GM23338 (cell line): ENCODE measurements at regions not wholly inside any gene's neighbourhood (a gene's known extent, or its start where the extent isn't known, plus 50 kb on each side); places are given as distances from the start of the nearest gene placed in this dataset.

ENCODE experiments used
- ATAC-seq: fragments of 200-7000 bp; cut with Tn5 transposase; 3 replicates; pipeline ENCODE4 v1.9.1; 2020
- DNase-seq: peaks from one replicate; pipeline ENCODE4 v3.0.0-alpha.2; 2015; ENCODE audit warnings: low spot score
- H2AFZ ChIP-seq: fragments of 200-600 bp; sonication (generic); 2 replicates; pipeline ENCODE4 v1.8.0; 2016; ENCODE audit warnings: antibody characterized with exemption, mild to moderate bottlenecking, moderate library complexity
- H3F3A ChIP-seq: fragments of 200-600 bp; sonication (generic); replicated peaks from 2 replicates; pipeline ENCODE4 v1.8.0; 2017; ENCODE audit warnings: antibody characterized with exemption, mixed run types, low read depth
- H3K27ac ChIP-seq: fragments of 200-600 bp; sonication (generic); 2 replicates; pipeline ENCODE4 v1.6.1; 2016; ENCODE audit warnings: low read depth
- H3K27me3 ChIP-seq: fragments of 200-600 bp; sonication (generic); 2 replicates; pipeline ENCODE4 v1.8.0; 2016; ENCODE audit warnings: mild to moderate bottlenecking, mixed run types, moderate library complexity; ENCODE audit not compliant: insufficient read depth
- H3K36me3 ChIP-seq: fragments of 200-600 bp; sonication (generic); 2 replicates; pipeline ENCODE4 v1.8.0; 2016; ENCODE audit warnings: mild to moderate bottlenecking; ENCODE audit not compliant: insufficient read depth
- H3K4me1 ChIP-seq: fragments of 200-600 bp; sonication (generic); 2 replicates; pipeline ENCODE4 v1.8.0; 2016; ENCODE audit warnings: mild to moderate bottlenecking, moderate library complexity; ENCODE audit not compliant: insufficient read depth
- H3K4me2 ChIP-seq: fragments of 200-600 bp; sonication (generic); 2 replicates; pipeline ENCODE4 v1.7.1; 2017; ENCODE audit warnings: mixed run types
- H3K4me3 ChIP-seq: fragments of 200-600 bp; sonication (generic); 2 replicates; pipeline ENCODE4 v1.6.1; 2016; ENCODE audit warnings: mixed run types
- H3K79me2 ChIP-seq: fragments of 200-600 bp; sonication (generic); replicated peaks from 2 replicates; pipeline ENCODE4 v1.8.0; 2017; ENCODE audit warnings: mild to moderate bottlenecking; ENCODE audit not compliant: insufficient read depth
- H3K9me2 ChIP-seq: fragments of 200-600 bp; sonication (generic); 2 replicates; pipeline ENCODE4 v1.8.0; 2017; ENCODE audit not compliant: insufficient read depth
- H4K20me1 ChIP-seq: fragments of 200-600 bp; sonication (generic); replicated peaks from 2 replicates; pipeline ENCODE4 v1.8.0; 2017; ENCODE audit warnings: mild to moderate bottlenecking; ENCODE audit not compliant: insufficient read depth
- H3K27ac Mint-ChIP-seq: 2 replicates; pipeline ENCODE4 v1.8.0; 2020; ENCODE audit warnings: inconsistent platforms, mild to moderate bottlenecking, moderate library complexity, mixed read lengths
- H3K27me3 Mint-ChIP-seq: 3 replicates; pipeline ENCODE4 v1.8.0; 2022; ENCODE audit warnings: low read depth, mild to moderate bottlenecking, moderate library complexity, mixed read lengths, inconsistent platforms; ENCODE audit not compliant: insufficient read depth, poor library complexity
- H3K36me3 Mint-ChIP-seq: 3 replicates; pipeline ENCODE4 v1.8.0; 2021; ENCODE audit warnings: low read depth, mild to moderate bottlenecking, inconsistent platforms, moderate library complexity, mixed read lengths
- H3K4me1 Mint-ChIP-seq: 3 replicates; pipeline ENCODE4 v1.8.0; 2020; ENCODE audit warnings: mild to moderate bottlenecking, inconsistent platforms, mixed read lengths
- H3K4me3 Mint-ChIP-seq: 3 replicates; pipeline ENCODE4 v1.8.0; 2021; ENCODE audit warnings: moderate library complexity, mild to moderate bottlenecking, inconsistent platforms, mixed read lengths
- H3K9me3 Mint-ChIP-seq: 3 replicates; pipeline ENCODE4 v1.8.0; 2020; ENCODE audit warnings: moderate library complexity, mild to moderate bottlenecking, inconsistent platforms, mixed read lengths
- CREB1 ChIP-seq: fragments of 250-450 bp; sonication (Bioruptor Pico); IDR thresholded peaks from 2 replicates; pipeline ENCODE4 v1.5.0; 2020; ENCODE audit warnings: low read depth, mild to moderate bottlenecking, moderate library complexity
- ETS1 ChIP-seq: IDR thresholded peaks from 2 replicates; pipeline ENCODE4 v1.6.1; 2016; ENCODE audit warnings: antibody characterized with exemption
- EZH2phosphoT487 ChIP-seq: fragments of 200-600 bp; sonication (generic); IDR thresholded peaks from one replicate; pipeline ENCODE4 v1.8.1; 2018; ENCODE audit warnings: antibody characterized with exemption; ENCODE audit not compliant: unreplicated experiment
- POLR2AphosphoS5 ChIP-seq: IDR thresholded peaks from 2 replicates; pipeline ENCODE4 v1.6.1; 2016; ENCODE audit warnings: antibody characterized with exemption, low read depth
- REST ChIP-seq: IDR thresholded peaks from one replicate; pipeline ENCODE4 v1.6.1; 2018; ENCODE audit warnings: antibody characterized with exemption; ENCODE audit not compliant: unreplicated experiment
- ZNF114 ChIP-seq: fragments of 250-450 bp; sonication (Bioruptor Pico); IDR thresholded peaks from 2 replicates; pipeline ENCODE4 v1.5.0; 2020; ENCODE audit warnings: mild to moderate bottlenecking, moderate library complexity
- ZNF331 ChIP-seq: fragments of 250-450 bp; sonication (Bioruptor Pico); IDR thresholded peaks from 2 replicates; pipeline ENCODE4 v1.5.0; 2020; ENCODE audit warnings: low read depth, mild to moderate bottlenecking, moderate library complexity
- TF ChIP-seq, protein P1 (sequence below): fragments of 250-450 bp; sonication (Bioruptor Pico); IDR thresholded peaks from 2 replicates; pipeline ENCODE4 v1.5.0; 2020; ENCODE audit warnings: mild to moderate bottlenecking, moderate library complexity

- DNase-seq: no peak
- Histone ChIP-seq H3F3A (no peaks in the 10 kb centered on the region), H3K27me3 (no peaks in the 10 kb centered on the region), H3K4me1 (no peaks in the 10 kb centered on the region), H3K4me3 (no peak overlapping the region), H3K4me2 (no peak overlapping the region), H3K36me3 (no peaks in the 10 kb centered on the region), H2AFZ (no peak overlapping the region), H3K79me2 (no peaks in the 10 kb centered on the region), H4K20me1 (no peaks in the 10 kb centered on the region), H3K27ac (no peak overlapping the region), H3K9me2 (no peaks in the 10 kb centered on the region)
- H3K9me3 Mint-ChIP-seq: no peaks in the 10 kb centered on the region; the same call in 2 of the 3 replicates
- ATAC-seq: no peak
- H3K4me1 Mint-ChIP-seq: peaks cover 8% of the 10 kb centered on the region; the same call in 2 of the 3 replicates
- no peaks in the 10 kb centered on the region for H3K36me3 Mint-ChIP-seq
- no peak overlapping the region for H3K4me3 Mint-ChIP-seq
- H3K27me3 Mint-ChIP-seq: no peaks in the 10 kb centered on the region
- no peak for TF ChIP-seq CREB1 (CRISPR knock-in tag)
- TF ChIP-seq EZH2phosphoT487: no peak
- no peak for TF ChIP-seq POLR2AphosphoS5
- no peak for TF ChIP-seq REST
- TF ChIP-seq, protein P1, sequence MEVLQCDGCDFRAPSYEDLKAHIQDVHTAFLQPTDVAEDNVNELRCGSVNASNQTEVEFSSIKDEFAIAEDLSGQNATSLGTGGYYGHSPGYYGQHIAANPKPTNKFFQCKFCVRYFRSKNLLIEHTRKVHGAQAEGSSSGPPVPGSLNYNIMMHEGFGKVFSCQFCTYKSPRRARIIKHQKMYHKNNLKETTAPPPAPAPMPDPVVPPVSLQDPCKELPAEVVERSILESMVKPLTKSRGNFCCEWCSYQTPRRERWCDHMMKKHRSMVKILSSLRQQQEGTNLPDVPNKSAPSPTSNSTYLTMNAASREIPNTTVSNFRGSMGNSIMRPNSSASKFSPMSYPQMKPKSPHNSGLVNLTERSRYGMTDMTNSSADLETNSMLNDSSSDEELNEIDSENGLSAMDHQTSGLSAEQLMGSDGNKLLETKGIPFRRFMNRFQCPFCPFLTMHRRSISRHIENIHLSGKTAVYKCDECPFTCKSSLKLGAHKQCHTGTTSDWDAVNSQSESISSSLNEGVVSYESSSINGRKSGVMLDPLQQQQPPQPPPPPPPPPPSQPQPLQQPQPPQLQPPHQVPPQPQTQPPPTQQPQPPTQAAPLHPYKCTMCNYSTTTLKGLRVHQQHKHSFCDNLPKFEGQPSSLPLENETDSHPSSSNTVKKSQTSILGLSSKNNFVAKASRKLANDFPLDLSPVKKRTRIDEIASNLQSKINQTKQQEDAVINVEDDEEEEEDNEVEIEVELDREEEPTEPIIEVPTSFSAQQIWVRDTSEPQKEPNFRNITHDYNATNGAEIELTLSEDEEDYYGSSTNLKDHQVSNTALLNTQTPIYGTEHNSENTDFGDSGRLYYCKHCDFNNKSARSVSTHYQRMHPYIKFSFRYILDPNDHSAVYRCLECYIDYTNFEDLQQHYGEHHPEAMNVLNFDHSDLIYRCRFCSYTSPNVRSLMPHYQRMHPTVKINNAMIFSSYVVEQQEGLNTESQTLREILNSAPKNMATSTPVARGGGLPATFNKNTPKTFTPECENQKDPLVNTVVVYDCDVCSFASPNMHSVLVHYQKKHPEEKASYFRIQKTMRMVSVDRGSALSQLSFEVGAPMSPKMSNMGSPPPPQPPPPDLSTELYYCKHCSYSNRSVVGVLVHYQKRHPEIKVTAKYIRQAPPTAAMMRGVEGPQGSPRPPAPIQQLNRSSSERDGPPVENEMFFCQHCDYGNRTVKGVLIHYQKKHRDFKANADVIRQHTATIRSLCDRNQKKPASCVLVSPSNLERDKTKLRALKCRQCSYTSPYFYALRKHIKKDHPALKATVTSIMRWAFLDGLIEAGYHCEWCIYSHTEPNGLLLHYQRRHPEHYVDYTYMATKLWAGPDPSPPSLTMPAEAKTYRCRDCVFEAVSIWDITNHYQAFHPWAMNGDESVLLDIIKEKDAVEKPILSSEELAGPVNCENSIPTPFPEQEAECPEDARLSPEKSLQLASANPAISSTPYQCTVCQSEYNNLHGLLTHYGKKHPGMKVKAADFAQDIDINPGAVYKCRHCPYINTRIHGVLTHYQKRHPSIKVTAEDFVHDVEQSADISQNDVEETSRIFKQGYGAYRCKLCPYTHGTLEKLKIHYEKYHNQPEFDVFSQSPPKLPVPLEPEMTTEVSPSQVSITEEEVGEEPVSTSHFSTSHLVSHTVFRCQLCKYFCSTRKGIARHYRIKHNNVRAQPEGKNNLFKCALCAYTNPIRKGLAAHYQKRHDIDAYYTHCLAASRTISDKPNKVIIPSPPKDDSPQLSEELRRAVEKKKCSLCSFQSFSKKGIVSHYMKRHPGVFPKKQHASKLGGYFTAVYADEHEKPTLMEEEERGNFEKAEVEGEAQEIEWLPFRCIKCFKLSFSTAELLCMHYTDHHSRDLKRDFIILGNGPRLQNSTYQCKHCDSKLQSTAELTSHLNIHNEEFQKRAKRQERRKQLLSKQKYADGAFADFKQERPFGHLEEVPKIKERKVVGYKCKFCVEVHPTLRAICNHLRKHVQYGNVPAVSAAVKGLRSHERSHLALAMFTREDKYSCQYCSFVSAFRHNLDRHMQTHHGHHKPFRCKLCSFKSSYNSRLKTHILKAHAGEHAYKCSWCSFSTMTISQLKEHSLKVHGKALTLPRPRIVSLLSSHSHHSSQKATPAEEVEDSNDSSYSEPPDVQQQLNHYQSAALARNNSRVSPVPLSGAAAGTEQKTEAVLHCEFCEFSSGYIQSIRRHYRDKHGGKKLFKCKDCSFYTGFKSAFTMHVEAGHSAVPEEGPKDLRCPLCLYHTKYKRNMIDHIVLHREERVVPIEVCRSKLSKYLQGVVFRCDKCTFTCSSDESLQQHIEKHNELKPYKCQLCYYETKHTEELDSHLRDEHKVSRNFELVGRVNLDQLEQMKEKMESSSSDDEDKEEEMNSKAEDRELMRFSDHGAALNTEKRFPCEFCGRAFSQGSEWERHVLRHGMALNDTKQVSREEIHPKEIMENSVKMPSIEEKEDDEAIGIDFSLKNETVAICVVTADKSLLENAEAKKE (CRISPR knock-in tag): no peak
- no peak for TF ChIP-seq ZNF331 (CRISPR knock-in tag)
- TF ChIP-seq ETS1: no peak
- TF ChIP-seq ZNF114 (CRISPR knock-in tag): no peak
- no peak overlapping the region for H3K27ac Mint-ChIP-seq
Observed at GRCh38 chr6:45718871-45719270, 296.8 kb downstream of the CLIC5 start.
